ENCODE measurements at regions not wholly inside any gene's neighbourhood (a gene's known extent, or its start where the extent isn't known, plus 50 kb on each side); places are given as distances from the start of the nearest gene placed in this dataset.

DNA sequence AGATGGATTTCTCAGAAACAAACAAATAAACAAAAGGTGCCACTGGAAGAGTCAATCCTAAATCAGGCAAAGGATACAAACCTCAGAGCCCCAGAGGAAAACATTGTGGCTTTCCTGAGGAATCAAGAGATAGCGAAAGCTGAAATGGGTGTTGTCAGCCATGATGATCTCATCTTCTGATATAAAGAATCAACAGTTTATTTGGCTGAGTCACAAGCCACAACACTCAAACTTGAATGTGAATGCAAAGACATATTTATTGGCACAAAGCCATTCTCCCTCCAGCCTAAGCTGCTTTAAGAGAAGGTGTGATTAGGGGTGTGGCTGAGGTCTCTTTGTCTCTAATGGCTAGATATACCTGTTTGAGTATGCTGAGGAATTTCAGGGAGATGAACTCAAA is 73.3 kb upstream of the NREP start:
- POLR2A ChIA-PET, result no interaction called here
- H3K4me3 ChIP-seq (ENCODE audit: low read depth in 2 of 2, low read length in 2 of 2), result no peak overlapping the region
- in situ Hi-C loops (cut with HindIII; ENCODE audit: low pct_unique_long_range_greater_than_20kb, low sequenced_read_pairs) (no loop called here), intact Hi-C loops (cut with micrococcal nuclease; ENCODE audit: unreplicated experiment) (no loop called here)
- no peaks in the 10 kb centered on the region for H3K9me3 ChIP-seq (ENCODE audit: control insufficient read depth, insufficient read depth, low read depth, low read length)
- CTCF ChIA-PET, result no interaction called here
- H3K27me3 ChIP-seq (ENCODE audit: control insufficient read depth, insufficient read depth, low read length), result no peaks in the 10 kb centered on the region
- no peak overlapping the region for H3K27ac ChIP-seq (ENCODE audit: low read length)
- H3K36me3 ChIP-seq (ENCODE audit: control insufficient read depth, insufficient read depth, low read length), result no peaks in the 10 kb centered on the region
- BruUV-seq (replicated peaks), result no TSS peak
- no peak for DNase-seq (ENCODE audit: low read depth, low spot score)
- H3K4me1 ChIP-seq (ENCODE audit: control insufficient read depth, insufficient read depth, low read length), result no peaks in the 10 kb centered on the region
- no peak for ATAC-seq
- TF ChIP-seq, protein P1, sequence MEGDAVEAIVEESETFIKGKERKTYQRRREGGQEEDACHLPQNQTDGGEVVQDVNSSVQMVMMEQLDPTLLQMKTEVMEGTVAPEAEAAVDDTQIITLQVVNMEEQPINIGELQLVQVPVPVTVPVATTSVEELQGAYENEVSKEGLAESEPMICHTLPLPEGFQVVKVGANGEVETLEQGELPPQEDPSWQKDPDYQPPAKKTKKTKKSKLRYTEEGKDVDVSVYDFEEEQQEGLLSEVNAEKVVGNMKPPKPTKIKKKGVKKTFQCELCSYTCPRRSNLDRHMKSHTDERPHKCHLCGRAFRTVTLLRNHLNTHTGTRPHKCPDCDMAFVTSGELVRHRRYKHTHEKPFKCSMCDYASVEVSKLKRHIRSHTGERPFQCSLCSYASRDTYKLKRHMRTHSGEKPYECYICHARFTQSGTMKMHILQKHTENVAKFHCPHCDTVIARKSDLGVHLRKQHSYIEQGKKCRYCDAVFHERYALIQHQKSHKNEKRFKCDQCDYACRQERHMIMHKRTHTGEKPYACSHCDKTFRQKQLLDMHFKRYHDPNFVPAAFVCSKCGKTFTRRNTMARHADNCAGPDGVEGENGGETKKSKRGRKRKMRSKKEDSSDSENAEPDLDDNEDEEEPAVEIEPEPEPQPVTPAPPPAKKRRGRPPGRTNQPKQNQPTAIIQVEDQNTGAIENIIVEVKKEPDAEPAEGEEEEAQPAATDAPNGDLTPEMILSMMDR (IDR thresholded peaks at IDR 0.05), result no peak
- TF ChIP-seq POLR2AphosphoS5 (IDR thresholded peaks at IDR 0.05; ENCODE audit: low read depth, low read length) (no peak), SIN3A (IDR thresholded peaks at IDR 0.05; ENCODE audit: borderline replicate concordance, insufficient read depth, low read depth, low read length) (no peak), TCF7L2 (IDR thresholded peaks at IDR 0.05; ENCODE audit: low read depth, low read length) (no peak)
- TF ChIP-seq, protein P2, sequence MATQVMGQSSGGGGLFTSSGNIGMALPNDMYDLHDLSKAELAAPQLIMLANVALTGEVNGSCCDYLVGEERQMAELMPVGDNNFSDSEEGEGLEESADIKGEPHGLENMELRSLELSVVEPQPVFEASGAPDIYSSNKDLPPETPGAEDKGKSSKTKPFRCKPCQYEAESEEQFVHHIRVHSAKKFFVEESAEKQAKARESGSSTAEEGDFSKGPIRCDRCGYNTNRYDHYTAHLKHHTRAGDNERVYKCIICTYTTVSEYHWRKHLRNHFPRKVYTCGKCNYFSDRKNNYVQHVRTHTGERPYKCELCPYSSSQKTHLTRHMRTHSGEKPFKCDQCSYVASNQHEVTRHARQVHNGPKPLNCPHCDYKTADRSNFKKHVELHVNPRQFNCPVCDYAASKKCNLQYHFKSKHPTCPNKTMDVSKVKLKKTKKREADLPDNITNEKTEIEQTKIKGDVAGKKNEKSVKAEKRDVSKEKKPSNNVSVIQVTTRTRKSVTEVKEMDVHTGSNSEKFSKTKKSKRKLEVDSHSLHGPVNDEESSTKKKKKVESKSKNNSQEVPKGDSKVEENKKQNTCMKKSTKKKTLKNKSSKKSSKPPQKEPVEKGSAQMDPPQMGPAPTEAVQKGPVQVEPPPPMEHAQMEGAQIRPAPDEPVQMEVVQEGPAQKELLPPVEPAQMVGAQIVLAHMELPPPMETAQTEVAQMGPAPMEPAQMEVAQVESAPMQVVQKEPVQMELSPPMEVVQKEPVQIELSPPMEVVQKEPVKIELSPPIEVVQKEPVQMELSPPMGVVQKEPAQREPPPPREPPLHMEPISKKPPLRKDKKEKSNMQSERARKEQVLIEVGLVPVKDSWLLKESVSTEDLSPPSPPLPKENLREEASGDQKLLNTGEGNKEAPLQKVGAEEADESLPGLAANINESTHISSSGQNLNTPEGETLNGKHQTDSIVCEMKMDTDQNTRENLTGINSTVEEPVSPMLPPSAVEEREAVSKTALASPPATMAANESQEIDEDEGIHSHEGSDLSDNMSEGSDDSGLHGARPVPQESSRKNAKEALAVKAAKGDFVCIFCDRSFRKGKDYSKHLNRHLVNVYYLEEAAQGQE (IDR thresholded peaks at IDR 0.05; ENCODE audit: insufficient read depth in 1 of 2, low read depth in 2 of 2, low read length in 1 of 2), result no peak

DNA sequence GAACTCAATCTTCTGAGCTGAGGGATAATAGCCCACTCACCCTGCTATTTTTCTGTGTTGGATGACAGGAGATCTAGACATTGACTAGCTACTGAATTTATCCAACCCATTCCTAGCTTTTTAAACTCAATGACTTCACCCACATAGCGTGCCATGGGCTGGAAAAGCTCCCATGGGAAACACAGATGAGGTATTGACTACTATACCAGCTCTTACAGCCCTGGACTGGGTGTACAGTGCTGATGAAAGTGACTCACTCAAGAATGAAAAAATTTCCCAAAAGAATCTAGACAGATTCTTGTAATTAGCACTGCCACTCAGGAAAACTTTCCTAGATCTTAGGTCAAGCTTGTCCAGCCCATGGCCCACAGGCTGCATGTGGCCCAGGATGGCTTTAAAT is 72.7 kb upstream of the NREP start:
- in situ Hi-C loops (cut with HindIII; ENCODE audit: low pct_unique_long_range_greater_than_20kb, low sequenced_read_pairs) (no loop called here), intact Hi-C loops (cut with micrococcal nuclease; ENCODE audit: unreplicated experiment) (no loop called here)
- no peaks in the 10 kb centered on the region for H3K4me1 ChIP-seq (ENCODE audit: control insufficient read depth, insufficient read depth, low read length)
- H3K36me3 ChIP-seq (ENCODE audit: control insufficient read depth, insufficient read depth, low read length), result no peaks in the 10 kb centered on the region
- TF ChIP-seq SIN3A (IDR thresholded peaks at IDR 0.05; ENCODE audit: borderline replicate concordance, insufficient read depth, low read depth, low read length) (no peak), TCF7L2 (IDR thresholded peaks at IDR 0.05; ENCODE audit: low read depth, low read length) (no peak), POLR2AphosphoS5 (IDR thresholded peaks at IDR 0.05; ENCODE audit: low read depth, low read length) (no peak)
- TF ChIP-seq, protein P1 (IDR thresholded peaks at IDR 0.05), result no peak
- TF ChIP-seq, protein P2 (IDR thresholded peaks at IDR 0.05; ENCODE audit: insufficient read depth in 1 of 2, low read depth in 2 of 2, low read length in 1 of 2), result no peak
- H3K4me3 ChIP-seq (ENCODE audit: low read depth in 2 of 2, low read length in 2 of 2), result no peak overlapping the region
- H3K27ac ChIP-seq (ENCODE audit: low read length), result no peak overlapping the region
- ATAC-seq, result no peak
- BruUV-seq (replicated peaks), result no TSS peak
- ChIA-PET CTCF (no interaction called here), POLR2A (no interaction called here)
- H3K9me3 ChIP-seq (ENCODE audit: control insufficient read depth, insufficient read depth, low read depth, low read length), result no peaks in the 10 kb centered on the region
- DNase-seq (ENCODE audit: low read depth, low spot score), result no peak
- H3K27me3 ChIP-seq (ENCODE audit: control insufficient read depth, insufficient read depth, low read length), result no peaks in the 10 kb centered on the region

All from Panc1 (cell line).